NCI-H146 treated with DMSO at 0.1 percent for 48 hours (cell line): ENCODE measurements at regions not wholly inside any gene's neighbourhood (a gene's known extent, or its start where the extent isn't known, plus 50 kb on each side); places are given as distances from the start of the nearest gene placed in this dataset.

Experiments used
- DNase-seq: peaks from one replicate; lab custom pipeline; 2025; ENCODE audit not compliant: unreplicated experiment; lab: John Stamatoyannopoulos, UW

DNA sequence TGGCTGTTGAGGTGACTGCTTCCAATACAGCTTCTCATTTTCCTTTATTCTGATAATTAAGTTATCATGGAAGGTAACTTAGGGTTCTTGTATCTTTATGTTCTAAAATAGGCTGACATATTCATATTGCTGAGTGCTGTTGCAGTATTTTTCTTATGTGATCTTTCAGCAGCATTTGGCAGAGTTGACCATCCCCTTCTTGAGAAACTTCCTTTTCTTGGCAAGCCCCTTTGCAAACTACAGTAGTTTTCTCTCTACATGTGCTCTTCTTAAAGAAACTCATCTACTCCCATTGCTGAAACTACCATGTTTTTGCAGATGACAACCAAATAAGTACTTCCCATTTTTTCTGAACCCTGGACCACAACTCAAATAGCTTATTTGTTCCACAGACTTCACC, 476.5 kb upstream of the TRIB2 start:
- DNase-seq, result no peak

- no peak for DNase-seq
These were observed 473.4 kb upstream of the TRIB2 start for GRCh38 chr2:12243381-12243780.

DNA sequence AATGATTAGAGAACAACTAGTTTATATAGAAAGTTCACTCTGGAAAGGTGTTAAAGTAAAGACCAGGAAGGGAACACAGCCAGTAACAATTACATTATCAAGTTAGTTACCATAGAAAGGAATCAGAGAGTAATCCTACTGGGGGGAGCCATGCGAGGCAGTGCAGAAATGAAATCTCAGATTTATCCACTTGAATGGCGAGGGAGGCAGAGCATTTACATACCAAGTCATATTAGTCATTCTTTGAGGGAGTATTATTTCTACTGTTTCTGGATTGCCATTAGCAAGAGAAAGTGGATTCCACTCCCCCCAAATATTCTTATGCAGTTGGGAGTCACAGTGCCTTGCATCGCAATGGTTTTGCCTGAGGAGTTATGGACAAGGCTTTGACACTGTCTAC, 472.7 kb upstream of the TRIB2 start:
- no peak for DNase-seq

GRCh38 chr2:12251121-12251520, 465.6 kb upstream of the TRIB2 start:
- no peak for DNase-seq

GRCh38 chr2:12251749-12252148, 465.0 kb upstream of the TRIB2 start:
- DNase-seq, result no peak

DNA sequence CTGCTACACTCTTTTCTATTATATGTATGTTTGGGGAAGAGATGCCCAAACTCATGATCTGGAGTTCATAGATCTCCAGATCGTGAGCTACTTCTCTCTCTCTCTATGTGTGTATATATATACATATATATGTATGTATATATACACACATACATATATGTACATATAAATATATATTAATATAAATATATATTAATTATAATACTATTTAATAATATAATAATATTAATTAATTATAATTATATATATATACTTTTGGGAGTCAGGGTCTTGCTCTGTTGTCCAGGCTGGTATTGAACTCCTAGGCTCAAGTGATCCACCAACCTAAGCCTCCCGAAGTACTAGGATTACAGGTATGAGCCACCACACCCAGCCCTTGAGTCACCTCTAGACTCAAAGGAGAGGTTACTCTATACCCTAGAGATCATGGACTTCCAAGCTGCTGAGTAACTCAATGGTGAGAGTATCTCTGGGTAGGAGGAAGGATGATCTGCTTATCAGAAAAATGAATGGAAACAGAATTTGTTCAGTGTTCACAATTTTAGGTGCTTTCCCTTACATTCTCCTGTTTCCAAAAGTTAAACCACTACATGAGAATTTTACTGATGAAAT, 463.5 kb upstream of the TRIB2 start:
- no peak for DNase-seq

DNA sequence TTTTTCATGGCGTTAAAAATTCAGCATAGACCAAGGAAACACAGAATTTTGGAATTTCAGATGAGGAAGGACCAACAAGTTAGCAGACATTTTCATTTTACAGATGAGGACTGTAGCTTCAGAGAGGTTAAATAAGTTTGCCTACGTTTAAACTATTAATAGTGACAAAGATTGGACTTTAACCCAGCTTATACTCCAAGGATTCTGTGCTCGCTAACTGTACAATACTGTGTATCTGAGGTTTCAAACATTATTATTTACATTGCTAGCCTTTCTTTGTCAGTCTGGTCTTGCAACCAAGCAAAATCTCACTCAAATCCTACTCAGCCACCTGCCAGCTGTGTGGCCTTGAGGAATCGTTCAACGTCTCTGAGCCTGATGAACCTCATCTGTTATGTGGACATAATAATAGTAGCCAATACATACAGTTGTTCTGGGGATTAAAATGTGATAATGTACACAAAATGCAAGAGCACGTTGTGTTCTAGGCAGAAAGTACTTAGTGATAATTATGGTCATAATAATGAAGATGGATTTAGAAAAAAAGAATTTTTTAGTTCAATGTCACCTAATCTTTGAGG, 462.4 kb upstream of the TRIB2 start:
- no peak for DNase-seq

GRCh38 chr2:12256206-12256605, 460.5 kb upstream of the TRIB2 start:
- no peak for DNase-seq

DNA sequence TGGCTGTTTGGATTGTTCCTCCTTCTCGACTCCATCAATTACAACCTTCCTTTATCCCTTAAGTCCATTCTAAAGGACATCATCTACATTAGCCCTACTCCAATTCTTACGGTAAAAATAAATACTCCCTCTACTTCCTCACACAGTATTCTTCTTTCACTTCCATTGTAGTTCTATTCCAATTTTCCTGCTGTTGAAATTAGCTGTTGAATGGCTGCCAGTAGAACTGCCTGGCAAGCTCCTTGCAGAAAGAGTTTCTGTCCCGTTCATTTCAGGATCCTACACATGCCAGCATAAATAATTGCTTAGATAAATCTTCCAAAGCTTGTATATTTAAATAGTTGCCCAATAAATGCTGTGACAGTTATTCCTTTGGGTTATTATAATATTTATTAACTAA, 459.3 kb upstream of the TRIB2 start:
- no peak for DNase-seq

DNA sequence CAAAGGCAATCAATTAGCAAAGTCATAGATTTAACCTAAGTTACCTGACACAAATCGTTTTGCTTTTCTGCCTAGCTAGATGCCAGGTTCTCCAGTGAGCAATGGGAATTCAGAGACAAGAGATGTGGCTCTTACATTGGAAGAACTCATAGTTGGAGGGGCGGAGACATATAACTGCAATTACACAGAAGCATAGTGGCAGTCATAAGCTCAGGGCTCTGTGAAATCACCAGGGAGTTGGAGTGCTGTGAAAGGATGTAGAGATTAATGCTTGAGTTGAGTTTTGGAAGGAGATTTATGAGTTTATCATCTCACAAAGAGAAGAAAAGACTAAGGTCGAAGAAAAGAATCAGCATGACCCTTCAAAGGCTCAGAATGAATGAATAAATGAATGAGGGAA, 457.2 kb upstream of the TRIB2 start:
- DNase-seq, result no peak

GRCh38 chr2:12261986-12262680, 454.6 kb upstream of the TRIB2 start:
- DNase-seq, result no peak

GRCh38 chr2:12262681-12263436, 453.9 kb upstream of the TRIB2 start:
- DNase-seq, result no peak

- no peak for DNase-seq
These were observed 453.0 kb upstream of the TRIB2 start for GRCh38 chr2:12263730-12264129.

GRCh38 chr2:12264146-12264545, 452.6 kb upstream of the TRIB2 start:
- no peak for DNase-seq

- no peak for DNase-seq
These were observed 451.1 kb upstream of the TRIB2 start for GRCh38 chr2:12265646-12266045.

DNA sequence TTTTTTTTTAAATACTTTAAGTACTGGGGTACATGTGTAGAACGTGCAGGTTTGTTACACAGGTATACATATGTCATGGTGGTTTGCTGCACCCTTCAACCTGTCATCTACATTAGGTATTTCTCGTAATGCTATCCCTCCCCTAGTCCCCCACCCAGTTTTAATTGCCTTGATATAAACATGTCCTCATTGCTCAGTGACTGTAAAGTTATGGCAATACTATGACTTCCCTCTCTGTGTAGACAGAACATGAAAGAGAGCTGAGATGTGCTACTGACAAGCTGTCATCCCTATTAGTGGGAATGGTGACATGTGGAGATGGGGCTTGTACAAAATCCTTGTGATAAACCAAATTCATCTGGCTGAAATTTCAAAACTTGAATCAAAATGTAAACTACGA, 449.7 kb upstream of the TRIB2 start:
- no peak for DNase-seq

DNA sequence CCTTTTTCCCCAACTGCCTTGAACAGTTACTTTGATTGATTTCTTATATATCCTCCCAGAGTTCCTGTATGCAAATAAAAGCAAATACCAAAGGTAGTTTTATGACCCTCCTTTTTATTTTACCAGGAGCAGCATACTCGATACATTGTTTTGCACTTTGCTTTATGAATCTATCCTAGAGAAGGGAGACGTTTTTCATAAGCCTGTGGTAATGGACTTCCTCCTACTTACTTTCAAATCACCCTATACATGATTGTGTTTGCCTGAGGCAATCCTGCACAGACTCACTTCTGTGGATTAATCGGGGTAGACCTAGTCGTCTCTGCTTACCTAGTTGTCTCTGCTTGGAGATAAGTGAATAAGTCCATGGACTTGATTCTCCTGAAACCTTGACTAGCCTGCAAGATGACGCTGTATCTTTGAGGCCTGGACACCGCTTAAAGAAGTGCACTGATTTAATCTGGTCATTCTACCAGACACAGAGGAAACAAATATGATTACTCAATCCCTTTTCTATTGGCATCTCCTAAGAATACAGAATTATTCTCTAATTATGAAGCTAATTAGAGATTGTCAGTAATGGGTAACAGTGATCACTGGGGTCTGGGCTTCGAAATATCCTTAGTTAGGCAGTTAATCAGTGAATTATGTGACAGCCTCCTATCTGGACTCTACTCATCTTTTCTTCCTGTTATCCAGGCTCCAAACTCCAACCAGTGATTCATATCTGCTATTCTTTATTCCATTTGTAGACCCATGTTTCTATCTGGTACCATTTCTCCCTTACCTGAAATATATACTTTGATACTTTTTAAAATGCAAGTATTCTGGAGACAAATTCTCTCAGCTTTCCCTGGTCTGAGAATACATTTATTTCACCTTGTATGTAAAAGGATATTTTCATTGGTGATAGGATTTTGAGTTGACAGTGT, 447.4 kb upstream of the TRIB2 start:
- no peak for DNase-seq

DNA sequence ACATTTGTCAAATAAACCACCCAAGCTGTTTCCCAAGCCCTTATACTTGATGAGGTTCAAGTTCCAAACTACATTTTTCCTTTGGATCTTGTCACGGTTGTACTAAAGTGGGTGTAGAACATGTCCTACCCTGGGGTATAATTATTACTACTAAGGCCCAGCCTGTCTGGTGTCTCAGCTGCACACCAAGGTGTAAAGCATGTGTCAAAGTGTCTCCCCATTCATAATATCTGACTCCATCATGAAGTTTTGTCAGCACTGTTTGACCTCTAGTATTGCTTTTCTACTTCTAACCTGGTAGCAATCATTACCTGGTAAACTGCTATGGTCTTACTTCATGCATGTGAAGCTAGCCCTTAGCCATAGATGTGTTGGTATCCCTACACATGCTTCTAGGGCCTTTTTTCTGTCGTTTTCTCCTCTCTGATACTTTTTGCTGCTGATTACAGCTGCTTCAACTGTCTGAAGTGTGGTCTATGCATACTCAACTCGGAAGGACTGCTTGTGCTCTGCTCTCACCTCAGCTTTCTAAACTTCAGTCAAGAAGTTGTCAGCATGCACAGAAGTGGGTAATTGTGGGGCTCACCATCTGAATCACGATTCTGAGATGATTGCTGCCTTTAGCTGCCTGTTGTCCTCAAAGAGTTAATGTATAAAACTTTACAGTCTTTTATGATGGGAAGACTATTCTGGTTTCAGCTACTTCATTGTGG, 445.7 kb upstream of the TRIB2 start:
- DNase-seq, result no peak

DNA sequence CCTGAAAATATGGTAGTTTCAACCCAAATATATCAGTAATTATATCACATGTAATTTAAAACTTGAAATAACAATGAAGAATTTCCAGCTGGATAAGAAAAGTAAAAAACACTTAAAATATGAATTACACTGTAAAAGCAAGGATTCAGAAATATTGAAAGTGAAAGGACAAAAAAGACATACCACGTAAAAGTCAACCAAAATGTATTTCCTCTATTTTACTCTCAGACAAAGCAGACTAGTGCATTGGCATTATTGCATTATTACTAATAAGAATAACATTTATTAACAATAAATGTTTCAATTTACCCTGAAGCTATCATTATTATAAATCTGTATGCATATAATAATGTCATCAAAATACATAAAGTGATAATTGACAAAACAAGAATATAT, 445.1 kb upstream of the TRIB2 start:
- DNase-seq, result no peak

DNA sequence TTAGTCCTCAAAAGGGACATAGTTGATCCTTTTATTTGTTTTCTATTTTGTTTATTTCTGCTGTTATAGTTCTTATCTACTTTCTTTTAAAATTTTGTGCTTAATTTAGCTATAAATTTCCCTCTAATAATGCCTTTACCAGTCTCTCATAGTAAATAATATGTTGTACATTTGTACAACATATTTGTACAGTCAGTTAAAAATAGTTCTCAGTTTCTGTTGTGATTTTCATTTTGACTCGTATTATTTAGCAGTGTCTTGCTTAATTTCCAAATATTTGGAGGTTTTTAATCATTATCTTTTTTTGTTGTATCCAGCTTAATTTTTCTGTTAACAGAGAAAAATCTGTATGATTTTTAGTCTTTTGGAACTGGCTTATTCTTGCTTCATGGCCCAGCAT, 443.6 kb upstream of the TRIB2 start:
- DNase-seq, result no peak
